HG03558 (cell line): ENCODE measurements at regions not wholly inside any gene's neighbourhood (a gene's known extent, or its start where the extent isn't known, plus 50 kb on each side); places are given as distances from the start of the nearest gene placed in this dataset.

ENCODE experiments used
- ATAC-seq: cut with Tn5 transposase; IDR thresholded peaks from one replicate; pipeline ENCODE4 v1.9.1; 2021; ENCODE audit warnings: moderate number of reproducible peaks; ENCODE audit not compliant: unreplicated experiment; ENCODE audit errors: extremely low read depth

DNA sequence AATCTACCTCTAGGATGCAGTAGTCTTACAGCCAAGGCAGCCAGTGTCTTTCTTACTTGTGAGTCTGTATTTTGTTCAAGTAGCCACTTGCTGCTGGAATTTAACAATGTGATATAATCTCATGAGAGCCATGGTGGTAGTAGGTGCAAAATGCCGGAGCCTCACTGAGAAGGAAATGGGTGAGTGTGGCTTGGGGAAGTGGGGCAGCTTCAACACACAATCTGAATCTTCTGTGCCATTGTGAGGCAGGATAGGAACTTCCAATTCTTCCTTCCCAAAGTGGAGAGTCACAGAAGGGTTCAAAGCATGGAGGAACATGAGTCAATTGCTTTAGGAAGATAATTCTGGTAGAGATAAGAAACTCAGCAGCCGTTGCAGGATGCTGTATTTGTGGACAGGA lies 158.7 kb upstream of the APCDD1 start:
- ATAC-seq = no peak

DNA sequence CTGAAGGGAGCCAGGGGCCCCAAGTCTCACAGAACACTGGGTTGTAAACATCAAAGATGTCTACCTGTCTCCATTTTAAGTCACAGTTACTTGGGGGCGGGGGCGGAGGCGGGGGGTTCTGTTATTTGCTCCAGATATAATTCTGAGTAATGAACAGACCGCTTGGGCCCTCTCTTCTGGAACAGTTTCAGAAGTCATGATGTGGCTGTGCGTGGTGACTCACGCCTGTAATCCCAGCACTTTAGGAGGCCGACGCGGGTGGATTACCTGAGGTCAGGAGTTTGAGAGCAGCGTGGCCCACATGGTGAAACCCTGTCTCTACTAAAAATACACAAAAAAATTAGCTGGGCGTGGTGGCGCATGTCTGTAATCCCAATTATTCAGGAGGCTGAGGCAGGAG lies 157.9 kb upstream of the APCDD1 start:
- ATAC-seq = no peak

DNA sequence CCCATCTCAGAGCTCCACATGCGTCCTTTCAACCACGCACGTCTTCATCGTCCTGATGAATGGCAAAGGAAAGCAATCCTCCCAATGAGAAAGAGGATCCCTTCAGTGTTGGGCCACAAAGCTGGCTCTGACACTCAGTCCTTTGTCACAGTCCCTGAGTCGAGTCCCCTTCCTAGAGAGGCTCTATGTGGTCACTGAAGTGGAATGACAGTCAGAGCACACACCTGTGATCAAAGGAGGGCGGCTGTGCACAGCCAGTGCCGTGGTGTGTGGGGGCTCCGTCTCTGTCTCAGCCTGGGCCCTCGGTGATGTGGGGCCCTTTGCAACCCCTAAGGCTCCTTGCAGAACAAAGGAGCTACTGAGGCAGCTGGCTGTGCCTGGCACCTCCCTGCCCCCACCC lies 157.3 kb upstream of the APCDD1 start:
- ATAC-seq = no peak

DNA sequence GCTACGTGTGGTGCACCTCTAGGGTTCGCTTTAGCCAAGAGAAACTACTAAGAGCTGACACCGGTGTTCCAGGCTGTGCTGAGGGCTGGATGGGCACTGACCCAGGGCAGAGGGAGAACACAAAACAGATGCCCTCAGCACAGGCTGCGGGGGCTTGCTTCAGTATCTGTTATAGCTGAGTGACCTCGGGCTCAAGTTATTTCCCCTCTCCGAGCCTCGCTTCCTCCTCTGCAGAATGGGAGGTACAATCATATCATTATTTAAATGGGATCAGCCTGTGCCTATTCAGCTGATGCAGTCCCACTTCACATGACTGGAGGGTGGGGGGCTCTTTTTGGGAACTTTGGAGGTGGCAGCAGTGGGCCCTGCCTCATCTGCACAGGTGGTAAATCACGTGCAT lies 156.1 kb upstream of the APCDD1 start:
- no peak for ATAC-seq

DNA sequence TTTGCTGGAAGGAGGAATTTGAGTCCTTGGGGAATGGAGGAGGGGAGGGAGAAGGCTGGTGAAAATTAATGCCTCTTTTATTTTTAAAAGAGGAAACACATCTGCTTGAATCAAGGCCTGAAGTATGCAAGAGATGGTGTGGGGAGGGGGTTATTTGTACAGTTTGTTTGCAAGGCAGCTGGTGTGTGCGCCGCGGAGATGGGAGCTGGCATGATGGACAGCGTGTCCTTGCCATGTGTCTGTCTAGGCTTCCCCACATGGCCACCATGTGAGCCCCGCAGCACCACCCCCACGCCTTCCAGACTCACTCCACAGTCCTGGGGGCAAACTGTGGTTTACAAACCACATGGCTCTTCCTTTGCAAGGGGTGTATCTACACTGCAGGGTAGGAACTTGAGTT lies 154.8 kb upstream of the APCDD1 start:
- no peak for ATAC-seq

DNA sequence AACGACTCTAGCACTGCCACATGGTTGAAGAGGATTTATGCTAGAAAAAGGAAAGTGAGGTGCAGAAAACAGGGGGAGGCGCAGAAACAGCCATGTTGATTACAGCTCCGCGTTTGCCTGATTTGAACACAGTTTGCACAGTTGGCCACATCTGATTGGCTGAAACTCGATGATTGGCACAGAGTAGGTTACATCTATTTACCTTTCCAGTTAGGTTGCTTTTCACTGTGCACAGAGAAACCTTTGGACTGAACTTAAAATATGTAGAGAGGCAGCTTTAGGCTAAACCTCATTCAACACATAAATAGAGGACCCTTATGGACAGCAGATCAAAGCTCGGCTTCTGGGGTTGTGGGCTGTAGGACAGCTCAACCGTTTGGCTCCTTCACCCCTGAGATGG lies 153.7 kb upstream of the APCDD1 start:
- no peak for ATAC-seq

DNA sequence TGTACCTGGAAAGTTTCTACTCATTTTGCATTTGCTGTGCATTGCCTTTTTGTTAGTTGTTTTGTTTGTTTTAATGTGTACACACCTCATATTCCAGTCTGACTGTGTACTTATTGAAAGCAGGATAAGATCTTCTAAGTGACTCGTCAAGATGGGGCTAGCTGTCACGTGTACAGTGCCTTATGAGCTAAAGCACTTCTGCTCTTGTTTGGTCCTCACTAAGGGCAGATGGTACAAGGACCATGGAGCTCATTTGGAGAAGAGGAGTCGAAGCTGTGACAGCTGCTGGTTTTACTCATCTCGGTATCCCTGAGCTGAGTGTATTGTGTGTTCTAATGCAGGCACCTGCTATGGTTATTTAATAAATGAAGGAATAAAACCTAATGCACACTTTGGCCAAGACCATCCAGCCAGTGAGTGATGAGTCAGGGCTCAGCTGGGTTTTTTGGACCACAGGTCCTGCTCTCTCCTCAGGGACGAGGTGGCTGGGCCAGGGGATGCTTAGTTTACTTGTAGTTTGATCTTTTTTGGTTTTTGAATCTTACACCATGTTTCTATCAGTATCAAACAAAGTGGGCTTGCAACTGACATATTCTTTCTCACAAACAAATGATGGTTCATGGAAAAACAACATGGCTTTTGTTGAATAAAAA lies 152.5 kb upstream of the APCDD1 start:
- ATAC-seq = no peak

DNA sequence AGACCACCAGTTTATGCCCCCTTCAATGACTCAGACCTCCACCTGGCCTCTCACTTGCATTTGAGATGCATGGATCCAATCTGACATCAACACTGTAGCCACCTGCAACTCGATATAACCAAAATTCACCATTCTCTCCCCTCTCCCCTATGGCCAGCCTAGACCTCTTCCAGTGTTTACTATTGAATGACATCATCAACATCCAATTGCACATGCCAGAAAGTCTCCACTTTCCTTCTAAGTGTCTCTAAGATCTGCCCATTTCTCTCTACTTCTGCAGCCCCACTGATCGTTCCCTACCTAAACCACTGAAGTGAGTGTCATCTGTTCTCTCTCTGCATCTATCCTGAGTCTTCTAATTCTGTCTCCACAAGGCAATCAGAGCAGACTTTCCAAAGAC lies 151.3 kb upstream of the APCDD1 start:
- ATAC-seq = no peak

DNA sequence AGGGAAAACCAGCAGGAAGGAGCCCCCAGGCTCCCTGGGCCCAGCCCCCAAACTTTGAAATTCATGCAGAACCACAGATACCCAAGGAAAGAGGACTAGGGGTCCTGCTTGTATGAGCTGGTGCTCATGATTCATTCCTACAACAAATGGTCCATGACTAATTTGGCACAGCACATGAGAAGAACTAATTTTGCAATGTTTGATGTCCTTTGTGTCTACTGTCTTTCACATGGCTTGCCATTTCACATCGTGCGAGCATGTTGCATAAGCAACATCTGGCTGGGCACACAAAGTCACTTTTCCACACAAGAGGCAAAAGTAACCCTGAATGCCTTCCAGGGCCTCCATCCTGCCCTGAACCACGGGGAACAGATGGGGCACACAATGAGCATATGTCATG lies 149.6 kb upstream of the APCDD1 start:
- no peak for ATAC-seq

DNA sequence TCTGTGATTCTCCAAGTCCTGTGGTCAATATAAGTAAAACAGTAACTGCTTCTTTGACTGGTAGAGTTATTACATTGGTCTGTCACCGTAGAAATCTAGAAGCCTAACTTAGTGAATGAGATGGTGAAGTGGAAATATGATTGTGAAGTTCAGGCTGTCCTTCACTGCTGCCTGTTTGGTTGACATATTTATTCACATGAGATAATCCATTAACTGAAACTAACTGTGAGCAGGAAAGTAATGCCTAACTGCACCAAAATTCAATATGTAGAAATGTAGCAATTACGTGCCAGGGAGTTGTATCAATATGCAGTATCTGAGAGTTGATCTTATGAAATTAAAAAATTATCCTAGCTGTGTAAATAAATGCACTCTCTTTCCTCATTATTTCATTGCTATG lies 147.7 kb upstream of the APCDD1 start:
- no peak for ATAC-seq

DNA sequence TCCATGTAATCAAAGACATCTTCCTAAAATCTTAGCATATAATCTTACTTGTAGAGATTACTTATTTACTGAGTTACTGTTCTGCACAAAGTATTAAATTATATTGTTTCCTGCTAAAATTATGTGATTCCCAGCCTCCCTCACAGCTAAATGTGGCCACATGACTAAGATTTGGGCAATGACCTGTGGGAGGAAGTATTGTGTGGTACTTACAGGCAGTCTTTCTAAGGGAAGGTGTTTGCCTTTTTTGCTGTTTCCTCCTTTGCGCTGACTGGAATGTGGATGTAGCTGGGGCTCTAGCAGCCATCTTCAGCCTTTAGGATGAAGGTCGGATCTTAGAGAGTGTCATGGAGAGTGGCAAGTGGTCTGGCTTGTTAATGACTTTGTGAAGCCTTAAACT lies 146.3 kb upstream of the APCDD1 start:
- no peak for ATAC-seq

DNA sequence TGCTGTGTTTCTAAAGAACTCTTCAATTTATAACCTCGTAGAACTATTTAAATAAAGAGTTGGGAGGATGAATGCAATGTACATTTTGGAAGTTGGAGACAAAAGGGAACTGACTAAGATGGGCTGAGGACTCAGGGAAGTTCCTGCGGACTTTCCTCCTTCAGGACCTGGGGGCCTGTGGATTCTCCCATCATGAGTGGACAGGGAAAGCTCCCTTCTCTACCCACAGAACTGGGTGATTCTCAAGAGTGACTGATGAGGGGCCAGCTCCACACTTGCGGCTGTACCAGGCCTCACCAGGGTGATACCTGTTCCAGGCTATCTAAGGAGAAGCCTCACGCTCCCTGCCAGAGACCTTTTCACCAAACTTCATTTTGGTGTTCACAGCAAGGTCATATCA lies 143.8 kb upstream of the APCDD1 start:
- ATAC-seq = no peak

DNA sequence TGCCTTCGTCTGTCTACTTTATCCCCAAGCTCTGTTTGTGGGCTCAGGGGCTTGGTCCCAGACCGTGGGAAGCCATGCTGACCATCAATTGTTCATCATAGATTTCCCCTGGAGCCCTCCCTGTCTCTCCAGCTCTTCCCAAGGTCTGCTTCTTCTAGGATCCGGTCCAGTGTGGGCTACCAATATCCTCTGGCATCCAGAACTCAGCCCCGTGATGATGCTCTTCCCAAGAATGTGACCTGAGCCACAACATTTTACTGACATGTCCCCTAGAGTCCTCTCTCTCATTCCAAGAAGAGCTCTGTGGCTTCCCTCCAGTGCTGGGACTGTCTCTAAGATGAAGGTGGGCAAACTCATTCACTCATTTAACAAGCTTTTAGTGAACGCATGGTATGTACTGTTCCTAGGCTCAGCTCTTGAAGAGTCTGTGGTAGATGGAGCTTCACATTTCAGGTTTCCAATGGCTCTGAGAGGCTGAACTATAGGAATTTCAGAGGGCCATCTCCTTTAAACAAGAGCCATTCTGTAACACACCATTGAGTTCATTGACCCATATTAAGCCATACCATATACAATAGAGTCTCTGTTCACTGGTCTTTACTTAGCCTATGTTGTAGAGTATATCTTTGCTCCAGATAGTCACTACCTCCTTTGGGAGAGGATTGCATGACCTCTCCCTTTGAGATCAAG lies 142.0 kb upstream of the APCDD1 start:
- ATAC-seq = no peak

DNA sequence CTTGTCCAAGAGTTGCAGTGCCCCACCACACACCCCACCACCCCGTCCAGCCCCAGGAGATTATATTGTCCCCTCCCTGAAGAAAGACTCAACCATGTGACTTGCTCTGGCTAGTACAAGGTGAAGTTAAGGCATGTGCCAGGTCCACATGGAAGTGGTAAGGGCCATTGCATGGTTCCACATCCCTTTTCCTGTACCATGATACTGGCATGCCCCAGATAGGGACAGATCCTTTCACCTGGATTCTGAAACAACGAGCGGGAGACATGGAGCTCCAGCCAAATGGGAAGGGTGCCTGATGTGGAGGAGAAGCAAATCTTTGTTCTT lies 141.5 kb upstream of the APCDD1 start:
- no peak for ATAC-seq

DNA sequence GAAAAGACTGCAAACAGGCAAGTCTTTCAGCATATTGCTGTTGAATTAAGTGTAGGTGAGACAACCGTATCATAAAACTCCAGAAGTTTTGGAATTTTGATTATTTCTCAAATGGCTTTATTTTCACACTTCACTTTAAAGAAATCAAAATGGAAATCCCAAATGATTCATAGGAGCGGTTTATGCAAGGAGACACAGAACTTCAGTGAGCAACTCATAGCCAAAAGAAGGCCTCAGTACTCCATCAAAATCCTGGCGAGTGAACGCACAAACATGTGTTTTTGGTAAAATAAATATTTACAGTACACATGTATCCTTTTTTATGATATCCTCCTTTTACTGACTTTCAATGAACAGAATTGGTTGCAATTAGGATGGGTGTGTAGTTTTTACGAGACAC lies 140.4 kb upstream of the APCDD1 start:
- ATAC-seq = no peak

DNA sequence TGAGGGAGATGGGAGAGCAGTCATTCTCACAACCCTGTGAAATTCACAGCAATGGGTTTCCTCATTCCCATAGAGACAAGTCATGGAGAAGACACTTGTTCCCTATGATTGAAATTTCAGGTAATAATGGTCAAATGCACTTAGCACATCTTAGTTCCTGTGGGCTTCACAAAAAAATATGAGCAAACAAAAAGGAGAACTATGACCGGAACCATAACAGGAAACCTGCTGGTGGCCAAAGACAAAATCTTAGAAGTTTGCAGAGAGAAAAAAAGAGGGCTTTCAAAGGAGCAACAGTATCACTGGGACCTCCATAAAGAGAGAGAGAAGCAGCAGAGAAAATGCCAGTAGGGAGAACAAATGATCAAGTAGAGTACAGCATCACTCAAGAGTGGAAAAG lies 138.9 kb upstream of the APCDD1 start:
- no peak for ATAC-seq

DNA sequence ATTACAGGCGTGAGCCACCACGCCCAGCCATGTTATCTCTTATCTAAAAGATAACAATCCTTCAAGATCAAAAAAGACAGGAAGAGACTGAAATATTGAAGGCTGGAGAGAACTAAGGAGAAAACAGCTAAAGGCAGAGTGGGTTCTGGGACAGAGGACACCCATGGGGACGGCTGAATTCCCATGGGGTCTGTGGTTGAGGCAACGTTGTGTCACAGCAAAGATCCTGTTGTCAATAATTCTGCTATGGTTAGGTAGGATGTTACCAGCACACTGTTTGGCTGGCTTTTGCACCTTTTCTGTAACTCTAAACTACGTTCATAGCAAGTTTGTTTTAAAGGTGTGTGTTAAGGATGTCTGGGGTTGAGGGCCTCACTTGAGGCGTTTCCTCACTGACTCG lies 137.7 kb upstream of the APCDD1 start:
- ATAC-seq = no peak

DNA sequence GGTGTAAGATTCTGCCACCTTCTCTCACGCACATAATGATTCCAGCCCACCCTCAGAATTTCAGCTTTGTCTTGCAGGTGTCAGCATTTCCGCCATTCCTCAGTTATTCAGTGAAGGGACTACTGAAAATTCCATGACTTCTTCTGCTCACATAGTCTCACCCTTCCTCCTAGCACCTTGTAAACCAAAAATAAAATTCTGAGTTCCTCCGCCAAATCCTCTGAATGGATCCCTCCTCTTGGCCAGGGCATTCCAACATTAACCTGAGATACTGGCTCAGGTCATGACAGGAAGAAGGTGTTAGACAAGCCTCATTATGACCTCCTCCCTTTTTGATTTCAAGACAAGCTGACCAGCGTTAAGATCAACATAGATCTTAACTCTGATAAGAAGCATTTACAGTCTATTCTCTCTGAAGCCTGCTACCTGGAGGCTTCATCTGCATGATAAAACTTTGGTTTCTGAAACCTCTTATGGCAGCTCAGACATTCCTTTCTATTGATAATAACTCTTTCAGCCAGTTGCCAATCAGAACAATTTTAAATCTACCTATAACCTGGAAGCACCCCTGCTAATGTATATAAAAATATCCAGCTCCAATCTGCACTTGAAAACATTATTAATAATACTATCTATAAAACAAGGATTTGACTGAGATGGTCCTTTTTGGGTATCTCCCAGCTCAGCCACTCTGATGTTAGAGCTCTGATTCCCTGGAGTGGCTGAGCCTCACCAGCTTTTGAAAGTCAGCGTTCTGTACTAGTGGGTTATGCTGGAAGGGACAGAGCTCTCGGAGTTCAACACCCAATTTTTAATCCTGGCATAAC lies 136.4 kb upstream of the APCDD1 start:
- no peak for ATAC-seq

DNA sequence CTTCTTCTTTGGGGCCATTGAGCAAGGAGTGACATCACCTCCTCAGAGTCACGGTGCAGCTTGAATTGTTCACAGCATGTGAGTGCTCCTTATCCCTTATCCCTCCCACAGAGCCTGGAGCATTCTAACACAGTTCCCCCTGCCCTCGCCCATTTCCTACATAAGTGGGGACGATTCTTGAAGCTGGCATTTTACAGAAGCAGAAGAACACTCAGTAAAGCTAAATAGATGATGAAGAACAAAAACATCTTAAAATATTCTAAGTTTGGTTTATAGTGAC lies 135.8 kb upstream of the APCDD1 start:
- no peak for ATAC-seq

DNA sequence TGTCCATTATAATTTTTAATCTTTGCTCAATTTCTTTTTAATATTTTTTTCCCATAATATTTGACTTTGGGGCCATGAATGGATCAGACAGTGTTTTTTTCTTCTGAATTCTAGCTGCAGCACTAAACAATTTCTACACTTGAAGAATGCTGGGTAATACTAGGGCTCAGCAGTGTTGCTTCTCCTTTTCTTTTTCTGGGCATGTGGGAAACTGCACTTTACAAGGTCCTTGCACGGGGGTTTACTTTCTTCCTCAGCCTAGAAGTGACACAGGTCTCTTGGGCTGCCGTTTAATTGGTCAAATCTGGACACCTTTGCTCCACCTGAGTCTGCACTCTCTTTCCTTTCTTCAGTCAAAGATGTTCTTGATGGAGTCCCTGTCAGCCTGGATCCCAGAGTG lies 135.4 kb upstream of the APCDD1 start:
- ATAC-seq = no peak

DNA sequence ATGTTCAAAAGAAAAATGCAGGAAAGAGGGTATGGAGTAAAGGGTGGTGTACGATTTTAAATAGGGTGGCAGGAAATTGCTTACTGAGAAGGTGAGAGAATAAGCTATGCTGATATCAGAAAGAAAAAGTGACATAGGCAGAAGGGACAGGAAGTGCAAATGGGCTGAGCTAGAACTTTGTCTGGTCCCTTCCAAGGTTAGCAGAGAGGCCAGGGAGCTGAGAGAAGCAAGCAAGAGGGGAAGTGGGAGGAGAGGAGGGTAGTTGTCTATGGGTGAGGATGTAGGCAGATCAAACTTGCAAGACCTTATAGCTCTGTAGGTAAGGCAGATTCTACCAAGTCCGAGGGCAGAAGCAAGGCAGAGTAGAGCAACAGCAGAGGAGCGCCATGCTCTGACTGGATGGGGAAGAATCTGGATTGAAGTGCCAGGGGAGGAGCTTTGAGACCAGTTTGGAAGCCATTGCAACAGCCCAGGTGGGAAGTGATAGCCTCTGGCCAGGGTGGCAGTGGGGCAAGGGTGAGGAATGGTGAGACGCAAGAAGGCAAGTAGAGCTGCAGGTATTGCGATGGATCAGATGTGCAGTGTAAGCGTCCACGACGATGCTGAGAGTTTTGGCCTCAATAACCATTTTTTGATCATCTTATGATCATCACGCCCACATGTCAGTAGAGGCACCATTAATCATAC lies 134.4 kb upstream of the APCDD1 start:
- ATAC-seq = no peak
